ENCODE measurements at regions not wholly inside any gene's neighbourhood (a gene's known extent, or its start where the extent isn't known, plus 50 kb on each side); places are given as distances from the start of the nearest gene placed in this dataset.
A peak's percentile ranks its signal among the peaks of the same experiment; 100 is the strongest.

DNA sequence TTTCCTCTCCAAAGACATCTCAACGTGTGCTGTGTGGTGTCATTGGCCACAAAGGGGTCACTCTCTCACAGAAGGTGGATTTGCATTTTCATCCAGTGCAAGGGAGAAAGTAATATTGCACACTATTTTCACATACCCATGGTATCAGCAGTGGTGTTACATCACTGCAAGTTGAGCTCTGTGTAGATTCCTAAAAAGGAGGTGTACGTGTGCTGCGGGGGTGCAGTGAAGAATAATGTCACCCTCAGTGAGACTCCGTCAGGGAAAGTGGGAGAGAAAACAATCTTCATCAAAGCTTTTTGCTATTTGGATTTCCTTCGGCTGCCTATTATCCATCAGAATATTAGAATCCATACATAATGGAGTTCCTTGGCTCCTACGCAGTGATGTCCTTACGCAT is 733.8 kb upstream of the FANCL start:
- no peaks in the 10 kb centered on the region for H3K27me3 ChIP-seq
- H3K4me1 ChIP-seq = peaks cover 13% of the 10 kb centered on the region
- no peak for DNase-seq
- TF ChIP-seq, protein P1, sequence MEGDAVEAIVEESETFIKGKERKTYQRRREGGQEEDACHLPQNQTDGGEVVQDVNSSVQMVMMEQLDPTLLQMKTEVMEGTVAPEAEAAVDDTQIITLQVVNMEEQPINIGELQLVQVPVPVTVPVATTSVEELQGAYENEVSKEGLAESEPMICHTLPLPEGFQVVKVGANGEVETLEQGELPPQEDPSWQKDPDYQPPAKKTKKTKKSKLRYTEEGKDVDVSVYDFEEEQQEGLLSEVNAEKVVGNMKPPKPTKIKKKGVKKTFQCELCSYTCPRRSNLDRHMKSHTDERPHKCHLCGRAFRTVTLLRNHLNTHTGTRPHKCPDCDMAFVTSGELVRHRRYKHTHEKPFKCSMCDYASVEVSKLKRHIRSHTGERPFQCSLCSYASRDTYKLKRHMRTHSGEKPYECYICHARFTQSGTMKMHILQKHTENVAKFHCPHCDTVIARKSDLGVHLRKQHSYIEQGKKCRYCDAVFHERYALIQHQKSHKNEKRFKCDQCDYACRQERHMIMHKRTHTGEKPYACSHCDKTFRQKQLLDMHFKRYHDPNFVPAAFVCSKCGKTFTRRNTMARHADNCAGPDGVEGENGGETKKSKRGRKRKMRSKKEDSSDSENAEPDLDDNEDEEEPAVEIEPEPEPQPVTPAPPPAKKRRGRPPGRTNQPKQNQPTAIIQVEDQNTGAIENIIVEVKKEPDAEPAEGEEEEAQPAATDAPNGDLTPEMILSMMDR (IDR thresholded peaks at IDR 0.05; ENCODE audit: low read depth, low read length) = no peak
- H3K4me3 ChIP-seq (ENCODE audit: low read depth, low read length) = no peak overlapping the region
- H3K36me3 ChIP-seq = no peaks in the 10 kb centered on the region
- no peaks in the 10 kb centered on the region for H3K9me3 ChIP-seq

DNA sequence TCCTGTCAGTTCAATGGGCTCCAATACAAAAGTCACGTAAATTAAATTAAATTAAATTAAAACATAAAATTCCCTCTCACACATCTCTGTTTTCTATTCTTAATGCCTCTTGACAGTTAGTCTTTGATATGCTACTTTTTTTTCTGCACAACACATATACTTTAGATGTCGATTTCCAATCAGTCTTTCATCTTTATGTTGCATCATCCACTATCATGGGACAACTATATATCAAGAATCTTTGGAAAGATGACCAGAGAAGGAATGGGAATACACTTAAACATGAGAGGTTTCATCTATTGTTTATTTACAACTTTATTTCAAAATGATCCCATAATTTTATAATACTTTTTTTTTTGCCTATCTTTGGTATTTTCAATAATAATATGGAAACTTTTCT is 733.3 kb upstream of the FANCL start:
- TF ChIP-seq, protein P1 (IDR thresholded peaks at IDR 0.05; ENCODE audit: low read depth, low read length) = no peak
- H3K36me3 ChIP-seq = no peaks in the 10 kb centered on the region
- no peak overlapping the region for H3K4me3 ChIP-seq (ENCODE audit: low read depth, low read length)
- no peaks in the 10 kb centered on the region for H3K27me3 ChIP-seq
- H3K9me3 ChIP-seq = no peaks in the 10 kb centered on the region
- no peak for DNase-seq
- peaks cover 13% of the 10 kb centered on the region for H3K4me1 ChIP-seq

DNA sequence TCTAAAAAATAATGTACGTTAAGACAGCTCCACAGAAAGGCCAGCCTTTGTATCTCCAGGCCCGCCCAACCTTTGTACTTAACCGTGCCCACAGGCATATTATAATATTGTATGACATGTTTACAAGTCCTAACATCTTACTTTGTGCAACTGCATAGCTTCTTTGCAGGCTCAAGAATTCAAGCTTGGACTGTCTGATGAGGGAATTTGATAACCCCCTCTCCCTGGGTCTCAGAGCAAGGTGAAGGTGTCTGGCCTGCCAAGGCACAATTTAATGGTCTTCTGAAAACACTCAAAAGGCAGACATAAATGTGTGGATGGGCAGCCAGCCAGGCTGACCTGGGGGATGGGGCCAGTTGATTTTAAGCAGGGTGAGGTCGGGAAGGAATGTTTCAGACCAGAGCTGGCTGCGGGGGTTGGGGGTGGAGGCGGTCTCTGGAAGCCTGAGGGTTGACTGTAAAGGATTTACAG is 732.7 kb upstream of the FANCL start:
- H3K4me3 ChIP-seq (ENCODE audit: low read depth, low read length) = no peak overlapping the region
- H3K9me3 ChIP-seq = no peaks in the 10 kb centered on the region
- H3K4me1 ChIP-seq = peaks cover 13% of the 10 kb centered on the region
- peak; percentile 69 for DNase-seq
- no peaks in the 10 kb centered on the region for H3K27me3 ChIP-seq
- TF ChIP-seq, protein P1 (IDR thresholded peaks at IDR 0.05; ENCODE audit: low read depth, low read length) = no peak
- no peaks in the 10 kb centered on the region for H3K36me3 ChIP-seq

DNA sequence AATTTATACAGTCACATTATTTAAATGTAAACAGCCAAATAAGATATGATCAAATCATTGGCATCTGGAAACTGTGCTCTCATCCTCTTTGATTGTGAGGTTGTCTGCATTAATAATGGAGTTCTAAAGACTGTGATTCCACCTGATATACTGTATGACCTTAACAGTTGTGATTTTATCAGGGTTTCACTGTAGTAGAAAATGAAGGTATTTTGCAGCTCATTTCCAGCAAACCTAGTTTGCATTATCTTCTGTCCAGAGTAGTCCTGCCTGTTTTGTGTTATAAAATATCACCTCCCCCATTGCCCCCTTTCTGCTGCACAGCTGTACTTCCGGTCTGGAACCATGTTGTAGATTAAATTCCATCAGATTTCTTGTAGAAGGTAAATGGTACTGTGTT is 731.6 kb upstream of the FANCL start:
- TF ChIP-seq, protein P1 (IDR thresholded peaks at IDR 0.05; ENCODE audit: low read depth, low read length) = no peak
- Histone ChIP-seq H3K27me3 (no peaks in the 10 kb centered on the region), H3K4me3 (ENCODE audit: low read depth, low read length) (no peak overlapping the region), H3K4me1 (peaks cover 13% of the 10 kb centered on the region), H3K36me3 (no peaks in the 10 kb centered on the region), H3K9me3 (no peaks in the 10 kb centered on the region)
- no peak for DNase-seq

DNA sequence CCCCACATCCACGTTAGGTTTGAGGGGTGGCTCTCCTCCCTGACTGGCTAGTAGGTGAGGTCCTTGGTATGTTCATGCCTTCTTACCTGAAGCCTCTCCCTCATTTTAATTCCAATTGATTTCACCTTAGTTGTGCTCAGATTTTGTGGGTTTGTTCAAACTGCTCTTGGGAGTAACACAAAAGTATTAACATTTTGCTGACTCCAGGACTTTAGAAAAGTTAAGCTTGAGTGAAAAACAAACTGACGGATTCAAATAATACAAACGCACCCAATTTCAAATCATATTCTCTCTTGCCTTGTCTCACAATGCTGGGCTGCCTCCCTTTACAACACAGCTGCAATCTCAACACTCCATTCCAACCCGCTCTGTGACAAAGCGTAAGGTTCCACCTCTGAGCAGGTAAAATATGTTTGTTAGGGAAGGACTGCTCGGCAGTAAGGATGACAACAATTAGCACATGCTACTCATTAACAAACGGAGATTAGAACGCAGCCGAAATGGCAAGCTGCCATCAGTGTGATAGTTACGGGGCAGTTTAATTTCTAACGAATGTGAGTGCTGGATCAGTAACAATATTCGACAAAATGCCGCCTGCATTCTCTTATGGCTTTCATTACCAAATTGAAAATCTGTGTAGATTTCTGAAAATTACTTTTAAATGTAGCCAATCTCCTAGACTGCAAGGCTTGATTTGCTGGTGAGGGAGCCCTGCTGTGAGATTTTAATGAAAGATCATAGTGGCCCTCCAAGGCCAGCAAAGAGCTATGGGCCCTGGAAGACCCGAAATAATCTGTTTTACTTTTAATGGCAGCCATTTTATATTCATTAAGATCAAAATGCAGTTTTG is 730.6 kb upstream of the FANCL start:
- H3K27me3 ChIP-seq = no peaks in the 10 kb centered on the region
- no peaks in the 10 kb centered on the region for H3K9me3 ChIP-seq
- TF ChIP-seq, protein P1 (IDR thresholded peaks at IDR 0.05; ENCODE audit: low read depth, low read length) = no peak
- H3K4me3 ChIP-seq (ENCODE audit: low read depth, low read length) = no peak overlapping the region
- H3K36me3 ChIP-seq = no peaks in the 10 kb centered on the region
- DNase-seq = no peak
- H3K4me1 ChIP-seq = peaks cover 13% of the 10 kb centered on the region

DNA sequence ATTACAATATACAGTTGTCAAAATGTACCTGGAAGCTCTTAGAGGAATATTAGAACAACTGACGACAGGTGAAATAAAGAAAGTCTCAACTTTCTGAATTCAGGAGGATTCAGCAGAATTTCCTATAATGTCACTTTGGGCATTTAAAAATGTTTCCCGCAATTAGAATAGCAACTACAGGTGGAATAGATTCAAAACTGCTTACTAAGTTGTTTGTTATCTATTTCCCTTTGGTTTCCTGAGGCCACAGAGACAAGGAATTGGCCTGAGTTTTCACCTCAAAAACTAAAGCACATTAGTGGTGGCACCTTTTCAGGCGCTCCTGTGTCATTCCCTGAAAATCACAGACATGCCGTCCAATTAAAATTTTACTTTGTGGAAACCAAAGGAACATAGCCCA is 729.2 kb upstream of the FANCL start:
- Histone ChIP-seq H3K36me3 (no peaks in the 10 kb centered on the region), H3K9me3 (no peaks in the 10 kb centered on the region), H3K4me1 (peaks cover 13% of the 10 kb centered on the region), H3K27me3 (no peaks in the 10 kb centered on the region), H3K4me3 (ENCODE audit: low read depth, low read length) (no peak overlapping the region)
- TF ChIP-seq, protein P1 (IDR thresholded peaks at IDR 0.05; ENCODE audit: low read depth, low read length) = no peak
- no peak for DNase-seq

All from BE2C (cell line).